SK-N-SH treated with all-trans-retinoic acid at 6 μM for 48 hours (cell line): ENCODE measurements at regions not wholly inside any gene's neighbourhood (a gene's known extent, or its start where the extent isn't known, plus 50 kb on each side); places are given as distances from the start of the nearest gene placed in this dataset.

Source experiments
- ARNTL ChIP-seq: fragments of 450-650 bp; formaldehyde crosslinking; IDR thresholded peaks from 2 replicates; pipeline ENCODE4 v1.5.0; 2020; ENCODE audit warnings: low read depth, mild to moderate bottlenecking, moderate library complexity, borderline replicate concordance
- BACH2 ChIP-seq: fragments of 250-450 bp; sonication (Bioruptor Pico); IDR thresholded peaks from 2 replicates; pipeline ENCODE4 v1.9.0; 2021; ENCODE audit warnings: mild to moderate bottlenecking, borderline replicate concordance
- ISL1 ChIP-seq: fragments of 250-450 bp; sonication (Bioruptor Pico); IDR thresholded peaks from 2 replicates; pipeline ENCODE4 v2.1.2; 2022; ENCODE audit warnings: mild to moderate bottlenecking, moderate library complexity
- OSR1 ChIP-seq: fragments of 250-450 bp; sonication (Bioruptor Pico); IDR thresholded peaks from 2 replicates; pipeline ENCODE4 v1.8.0; 2022; ENCODE audit warnings: moderate library complexity, mild to moderate bottlenecking, inconsistent platforms
- POU6F1 ChIP-seq: fragments of 250-450 bp; sonication (Bioruptor Pico); IDR thresholded peaks from 2 replicates; pipeline ENCODE4 v1.8.0; 2021; ENCODE audit warnings: low read depth, mild to moderate bottlenecking, moderate library complexity, borderline replicate concordance
- PPARA ChIP-seq: fragments of 250-450 bp; sonication (Bioruptor Pico); IDR thresholded peaks from 2 replicates; pipeline ENCODE4 v1.5.0; 2020; ENCODE audit warnings: mild to moderate bottlenecking, borderline replicate concordance
- RARB ChIP-seq: fragments of 250-450 bp; sonication (Bioruptor Pico); IDR thresholded peaks from 2 replicates; pipeline ENCODE4 v1.8.0; 2021; ENCODE audit warnings: mild to moderate bottlenecking, moderate library complexity
- ZC3H10 ChIP-seq: fragments of 250-450 bp; sonication (Bioruptor Pico); IDR thresholded peaks from 2 replicates; pipeline ENCODE4 v1.5.1; 2021; ENCODE audit warnings: mild to moderate bottlenecking, moderate library complexity
- ZFP3 ChIP-seq: fragments of 250-450 bp; sonication (Bioruptor Pico); IDR thresholded peaks from 2 replicates; pipeline ENCODE4 v1.5.0; 2020; ENCODE audit warnings: mild to moderate bottlenecking, moderate library complexity
- ZFP30 ChIP-seq: fragments of 450-650 bp; formaldehyde crosslinking; IDR thresholded peaks from 2 replicates; pipeline ENCODE4 v1.5.0; 2022; ENCODE audit warnings: mild to moderate bottlenecking, moderate library complexity
- ZNF70 ChIP-seq: fragments of 450-650 bp; formaldehyde crosslinking; IDR thresholded peaks from 2 replicates; pipeline ENCODE4 v1.5.0; 2020; ENCODE audit warnings: mild to moderate bottlenecking, moderate library complexity
- TF ChIP-seq, protein P1 (sequence below): fragments of 250-450 bp; sonication (Bioruptor Pico); IDR thresholded peaks from 2 replicates; pipeline ENCODE4 v1.8.0; 2020; ENCODE audit warnings: mild to moderate bottlenecking, moderate library complexity, borderline replicate concordance
- TF ChIP-seq, protein P2 (sequence below): fragments of 250-450 bp; sonication (Bioruptor Pico); IDR thresholded peaks from 2 replicates; pipeline ENCODE4 v1.5.1; 2021; ENCODE audit warnings: mild to moderate bottlenecking, moderate library complexity
- TF ChIP-seq, protein P3 (sequence below): fragments of 250-450 bp; sonication (Bioruptor Pico); IDR thresholded peaks from 2 replicates; pipeline ENCODE4 v1.5.1; 2020; ENCODE audit warnings: low read depth, mild to moderate bottlenecking, moderate library complexity

DNA sequence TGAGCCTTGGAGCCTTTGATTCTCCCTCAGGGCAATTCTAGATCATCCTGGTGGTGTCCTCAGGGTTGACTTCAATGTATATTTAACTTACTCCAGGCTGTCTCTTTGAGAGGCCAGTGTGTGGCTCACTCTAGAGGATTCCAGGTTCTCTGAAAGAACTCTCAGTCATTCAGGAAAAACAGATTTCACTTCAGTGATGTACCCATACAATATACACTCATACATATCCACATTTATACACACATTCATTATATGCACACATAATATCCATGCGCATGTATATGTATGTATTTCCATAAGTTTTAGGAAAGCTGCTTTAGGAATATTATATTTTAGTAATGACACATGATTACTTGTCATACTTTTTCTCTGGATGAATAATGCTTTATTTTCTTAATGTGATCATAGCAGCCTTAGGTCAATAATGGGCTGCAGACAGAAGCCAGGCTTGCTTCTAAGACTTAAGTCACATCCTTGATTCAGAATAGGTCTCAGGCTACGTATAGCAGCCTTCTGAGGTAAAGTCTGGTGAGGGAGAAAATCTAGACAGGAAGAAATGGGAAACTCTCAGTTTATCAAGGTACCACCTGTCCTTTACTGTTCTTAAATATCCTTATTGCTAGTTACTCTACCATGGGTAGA lies 397.0 kb downstream of the GPAT3 start:
- TF ChIP-seq, protein P1, sequence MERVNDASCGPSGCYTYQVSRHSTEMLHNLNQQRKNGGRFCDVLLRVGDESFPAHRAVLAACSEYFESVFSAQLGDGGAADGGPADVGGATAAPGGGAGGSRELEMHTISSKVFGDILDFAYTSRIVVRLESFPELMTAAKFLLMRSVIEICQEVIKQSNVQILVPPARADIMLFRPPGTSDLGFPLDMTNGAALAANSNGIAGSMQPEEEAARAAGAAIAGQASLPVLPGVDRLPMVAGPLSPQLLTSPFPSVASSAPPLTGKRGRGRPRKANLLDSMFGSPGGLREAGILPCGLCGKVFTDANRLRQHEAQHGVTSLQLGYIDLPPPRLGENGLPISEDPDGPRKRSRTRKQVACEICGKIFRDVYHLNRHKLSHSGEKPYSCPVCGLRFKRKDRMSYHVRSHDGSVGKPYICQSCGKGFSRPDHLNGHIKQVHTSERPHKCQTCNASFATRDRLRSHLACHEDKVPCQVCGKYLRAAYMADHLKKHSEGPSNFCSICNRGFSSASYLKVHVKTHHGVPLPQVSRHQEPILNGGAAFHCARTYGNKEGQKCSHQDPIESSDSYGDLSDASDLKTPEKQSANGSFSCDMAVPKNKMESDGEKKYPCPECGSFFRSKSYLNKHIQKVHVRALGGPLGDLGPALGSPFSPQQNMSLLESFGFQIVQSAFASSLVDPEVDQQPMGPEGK (CRISPR knock-in tag) = no peak
- TF ChIP-seq RARB (no peak), POU6F1 (CRISPR knock-in tag) (no peak), ZFP3 (CRISPR knock-in tag) (no peak), ISL1 (no peak), ZC3H10 (CRISPR knock-in tag) (no peak), ZNF70 (CRISPR knock-in tag) (no peak), ARNTL (no peak), ZFP30 (no peak), BACH2 (no peak), OSR1 (CRISPR knock-in tag) (no peak), PPARA (CRISPR knock-in tag) (no peak)
- TF ChIP-seq, protein P2, sequence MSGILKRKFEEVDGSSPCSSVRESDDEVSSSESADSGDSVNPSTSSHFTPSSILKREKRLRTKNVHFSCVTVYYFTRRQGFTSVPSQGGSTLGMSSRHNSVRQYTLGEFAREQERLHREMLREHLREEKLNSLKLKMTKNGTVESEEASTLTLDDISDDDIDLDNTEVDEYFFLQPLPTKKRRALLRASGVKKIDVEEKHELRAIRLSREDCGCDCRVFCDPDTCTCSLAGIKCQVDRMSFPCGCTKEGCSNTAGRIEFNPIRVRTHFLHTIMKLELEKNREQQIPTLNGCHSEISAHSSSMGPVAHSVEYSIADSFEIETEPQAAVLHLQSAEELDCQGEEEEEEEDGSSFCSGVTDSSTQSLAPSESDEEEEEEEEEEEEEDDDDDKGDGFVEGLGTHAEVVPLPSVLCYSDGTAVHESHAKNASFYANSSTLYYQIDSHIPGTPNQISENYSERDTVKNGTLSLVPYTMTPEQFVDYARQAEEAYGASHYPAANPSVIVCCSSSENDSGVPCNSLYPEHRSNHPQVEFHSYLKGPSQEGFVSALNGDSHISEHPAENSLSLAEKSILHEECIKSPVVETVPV (CRISPR knock-in tag) = no peak
- TF ChIP-seq, protein P3, sequence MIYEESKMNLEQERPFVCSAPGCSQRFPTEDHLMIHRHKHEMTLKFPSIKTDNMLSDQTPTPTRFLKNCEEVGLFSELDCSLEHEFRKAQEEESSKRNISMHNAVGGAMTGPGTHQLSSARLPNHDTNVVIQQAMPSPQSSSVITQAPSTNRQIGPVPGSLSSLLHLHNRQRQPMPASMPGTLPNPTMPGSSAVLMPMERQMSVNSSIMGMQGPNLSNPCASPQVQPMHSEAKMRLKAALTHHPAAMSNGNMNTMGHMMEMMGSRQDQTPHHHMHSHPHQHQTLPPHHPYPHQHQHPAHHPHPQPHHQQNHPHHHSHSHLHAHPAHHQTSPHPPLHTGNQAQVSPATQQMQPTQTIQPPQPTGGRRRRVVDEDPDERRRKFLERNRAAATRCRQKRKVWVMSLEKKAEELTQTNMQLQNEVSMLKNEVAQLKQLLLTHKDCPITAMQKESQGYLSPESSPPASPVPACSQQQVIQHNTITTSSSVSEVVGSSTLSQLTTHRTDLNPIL (CRISPR knock-in tag) = no peak
